AG08396 (cell line): ENCODE measurements at regions not wholly inside any gene's neighbourhood (a gene's known extent, or its start where the extent isn't known, plus 50 kb on each side); places are given as distances from the start of the nearest gene placed in this dataset.

Experiments
- DNase-seq: peaks from one replicate; pipeline ENCODE4 v3.0.0; 2012; ENCODE audit warnings: low spot score, mixed read lengths

DNA sequence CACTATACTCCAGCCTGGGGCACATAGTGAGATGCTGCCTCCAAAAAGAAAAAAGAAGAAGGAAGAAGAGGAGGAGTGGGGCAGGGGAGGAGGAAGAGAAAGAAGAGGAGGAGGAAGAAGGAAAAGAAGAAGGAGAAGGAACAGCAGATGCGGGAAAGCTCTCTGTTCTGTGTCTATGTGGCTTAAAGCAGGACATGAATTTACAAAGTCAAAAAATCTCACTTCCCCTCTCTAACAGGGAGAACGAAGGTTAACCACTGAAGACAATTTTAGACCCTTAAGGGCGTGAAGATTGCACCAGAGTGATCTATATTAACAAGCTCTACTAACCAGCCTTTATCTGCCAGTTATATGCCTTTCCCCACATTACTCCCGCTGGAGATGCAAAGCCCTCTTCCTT, 258.9 kb downstream of the METTL4 start:
- DNase-seq: no peak

GRCh38 chr18:2313332-2313731, 258.0 kb downstream of the METTL4 start:
- DNase-seq: no peak

GRCh38 chr18:2316082-2316750, 255.1 kb downstream of the METTL4 start:
- DNase-seq: no peak

GRCh38 chr18:2316751-2317696, 254.3 kb downstream of the METTL4 start:
- DNase-seq: no peak

- DNase-seq: no peak
These were observed 246.8 kb downstream of the METTL4 start for GRCh38 chr18:2324459-2324858.

- DNase-seq: no peak
These were observed 245.9 kb downstream of the METTL4 start for GRCh38 chr18:2325308-2325849.

GRCh38 chr18:2325933-2326332, 245.4 kb downstream of the METTL4 start:
- DNase-seq: no peak

DNA sequence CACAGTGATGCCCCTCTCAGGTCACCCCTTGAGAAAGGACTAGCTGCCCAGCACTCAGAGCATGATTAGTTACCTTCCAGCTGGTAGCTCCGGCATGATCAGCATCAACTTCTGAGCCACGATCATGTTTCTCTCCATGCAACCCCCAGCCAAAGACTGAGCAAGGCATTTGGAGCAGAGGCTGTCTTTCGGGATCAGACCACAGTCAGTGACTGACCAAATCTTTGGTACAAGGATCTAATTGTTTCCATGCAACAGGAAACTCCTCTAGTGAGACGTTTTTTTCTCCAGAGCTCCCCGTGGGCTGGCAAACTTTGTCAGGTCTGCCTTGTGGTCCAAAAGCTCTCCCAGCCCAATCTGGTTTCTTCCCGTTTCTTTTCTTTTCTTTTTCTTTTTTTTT, 244.3 kb downstream of the METTL4 start:
- DNase-seq: no peak

DNA sequence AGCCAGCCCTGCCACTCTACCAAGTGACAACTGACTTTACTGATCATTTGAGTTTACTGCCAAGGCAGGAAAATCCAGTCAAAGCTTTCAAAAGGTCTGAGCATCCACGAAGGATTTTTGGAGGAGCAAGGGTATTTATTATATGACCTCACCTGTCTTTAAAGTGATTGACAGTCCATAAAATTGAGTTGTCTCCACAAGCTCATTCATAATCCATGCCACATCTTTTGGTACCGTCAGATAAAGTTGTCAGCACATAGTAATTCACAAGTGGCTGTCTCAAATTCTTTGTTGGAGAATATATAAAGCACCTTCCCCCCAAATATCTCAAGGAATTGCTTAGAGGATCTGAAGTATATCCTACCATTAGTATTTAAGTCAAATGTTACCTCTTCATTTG, 240.5 kb downstream of the METTL4 start:
- no peak for DNase-seq

- no peak for DNase-seq
These were observed 239.8 kb downstream of the METTL4 start for GRCh38 chr18:2331491-2331890.

DNA sequence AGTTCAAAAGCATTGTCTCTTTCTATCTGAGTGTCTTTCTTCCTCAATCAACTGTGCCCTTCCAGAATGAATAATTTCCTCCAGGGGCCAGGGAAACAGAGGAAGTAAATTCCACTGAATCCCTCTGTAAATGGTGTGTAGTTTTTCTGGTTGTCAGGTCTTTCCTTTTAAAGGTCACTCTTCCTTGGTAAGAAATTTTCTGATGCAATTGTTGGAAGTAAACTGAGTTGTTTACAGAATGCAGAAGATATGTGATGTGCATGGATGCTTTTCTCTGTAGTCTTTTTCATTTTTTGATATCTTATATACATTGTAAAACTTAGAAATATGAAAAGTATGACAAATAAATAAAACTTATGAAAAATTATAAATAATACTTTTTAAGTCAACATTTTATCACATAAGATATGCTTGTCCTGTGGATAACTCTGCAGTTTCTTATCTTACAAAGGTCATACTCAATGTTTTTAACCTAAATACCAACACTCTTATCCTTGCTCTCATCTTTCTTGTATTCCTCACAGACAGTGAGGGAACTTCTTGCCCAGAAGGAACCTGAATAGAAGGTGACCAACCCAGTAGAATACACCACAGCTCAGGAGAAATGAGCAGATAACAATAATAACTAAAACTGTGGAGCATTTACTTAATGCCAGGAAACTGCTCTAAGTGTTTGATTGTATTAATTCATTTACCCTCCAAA, 234.5 kb downstream of the METTL4 start:
- DNase-seq: no peak

DNA sequence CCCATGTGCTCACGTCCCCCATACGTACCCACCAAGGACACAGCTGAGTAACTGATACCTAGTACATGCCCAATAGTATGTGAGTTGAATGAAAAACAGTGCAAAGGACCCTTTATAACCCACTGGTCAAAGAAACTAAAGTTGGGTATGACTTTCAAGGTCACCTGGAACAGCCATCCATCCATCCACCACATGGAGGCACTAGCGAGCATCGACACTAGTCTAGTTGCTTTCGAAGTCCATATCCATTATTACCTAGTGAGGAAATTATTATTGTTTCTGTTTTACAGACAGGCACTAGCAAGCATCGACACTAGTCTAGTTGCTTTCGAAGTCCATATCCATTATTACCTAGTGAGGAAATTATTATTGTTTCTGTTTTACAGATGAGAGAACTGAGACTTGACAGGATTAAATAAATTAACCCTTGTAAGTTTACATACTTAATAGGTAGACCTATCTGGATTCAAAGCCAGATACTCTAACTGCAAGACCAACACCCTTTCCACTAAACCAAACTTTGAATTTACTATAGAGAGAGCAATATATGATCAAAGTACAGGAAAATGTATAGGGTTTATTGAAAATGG, 233.7 kb downstream of the METTL4 start:
- DNase-seq: peak; percentile 14

GRCh38 chr18:2338601-2339000, 232.7 kb downstream of the METTL4 start:
- DNase-seq: no peak

GRCh38 chr18:2340335-2340734, 231.0 kb downstream of the METTL4 start:
- no peak for DNase-seq

GRCh38 chr18:2348003-2348402, 223.3 kb downstream of the METTL4 start:
- no peak for DNase-seq

DNA sequence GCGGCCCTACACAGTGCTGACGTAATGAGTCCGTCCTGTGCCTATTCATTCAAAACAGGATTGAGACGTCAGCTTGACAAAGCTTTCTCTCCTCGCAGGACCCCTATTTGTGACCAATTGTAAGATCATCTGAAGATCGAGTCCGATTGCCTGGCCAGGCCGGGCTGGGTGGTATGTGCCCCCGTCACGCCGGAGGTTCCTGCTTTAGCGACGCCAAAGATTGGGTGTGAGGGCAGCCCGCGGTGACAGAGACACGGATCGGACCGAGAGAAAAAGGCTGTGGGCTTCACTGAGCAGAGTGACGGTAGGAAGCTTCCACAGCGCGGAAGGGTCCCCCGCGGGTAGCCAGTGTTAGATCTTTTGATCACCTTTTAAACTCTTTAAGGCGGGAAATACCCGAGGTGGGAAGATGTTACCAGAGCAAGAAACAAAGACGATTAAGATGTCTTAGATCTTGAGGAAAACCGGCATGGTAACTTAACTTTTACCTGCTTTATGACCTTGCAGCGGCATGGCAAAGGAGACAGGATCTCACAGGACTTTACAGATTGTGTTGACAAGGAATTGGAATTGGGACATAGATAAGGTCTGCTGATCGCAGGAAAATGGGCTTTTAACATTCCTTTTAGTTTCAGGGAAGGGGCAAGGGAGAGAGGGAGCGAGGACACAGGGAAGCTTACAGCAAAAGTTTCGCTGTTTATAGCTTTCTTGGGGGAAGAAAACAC, 220.0 kb downstream of the METTL4 start:
- DNase-seq: no peak

- DNase-seq: no peak
These were observed 217.0 kb downstream of the METTL4 start for GRCh38 chr18:2354292-2354691.

- DNase-seq: no peak
These were observed 214.4 kb downstream of the METTL4 start for GRCh38 chr18:2356906-2357305.

DNA sequence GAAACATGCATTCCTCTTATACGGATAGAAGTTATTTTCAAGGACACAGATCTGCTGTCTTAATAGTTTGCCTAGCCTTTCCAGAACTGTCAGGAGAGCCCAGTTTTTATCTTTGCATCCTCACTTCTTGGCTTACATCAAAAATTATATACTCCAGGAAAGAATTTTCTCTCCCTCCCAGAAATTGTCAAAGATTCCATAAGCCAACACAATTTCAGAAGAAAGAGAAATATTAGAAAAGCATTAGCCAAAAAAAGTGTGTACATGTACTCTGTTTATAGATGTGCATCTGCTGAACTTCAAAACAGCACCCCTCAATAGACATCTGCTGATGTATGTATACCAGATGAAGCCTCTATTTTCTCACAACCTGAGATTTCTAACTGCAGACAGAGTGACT, 210.4 kb downstream of the METTL4 start:
- no peak for DNase-seq

- no peak for DNase-seq
These were observed 203.2 kb downstream of the METTL4 start for GRCh38 chr18:2368102-2368501.

- no peak for DNase-seq
These were observed 194.6 kb downstream of the METTL4 start for GRCh38 chr18:2376707-2377106.
